ENCODE measurements at regions not wholly inside any gene's neighbourhood (a gene's known extent, or its start where the extent isn't known, plus 50 kb on each side); places are given as distances from the start of the nearest gene placed in this dataset.

DNA sequence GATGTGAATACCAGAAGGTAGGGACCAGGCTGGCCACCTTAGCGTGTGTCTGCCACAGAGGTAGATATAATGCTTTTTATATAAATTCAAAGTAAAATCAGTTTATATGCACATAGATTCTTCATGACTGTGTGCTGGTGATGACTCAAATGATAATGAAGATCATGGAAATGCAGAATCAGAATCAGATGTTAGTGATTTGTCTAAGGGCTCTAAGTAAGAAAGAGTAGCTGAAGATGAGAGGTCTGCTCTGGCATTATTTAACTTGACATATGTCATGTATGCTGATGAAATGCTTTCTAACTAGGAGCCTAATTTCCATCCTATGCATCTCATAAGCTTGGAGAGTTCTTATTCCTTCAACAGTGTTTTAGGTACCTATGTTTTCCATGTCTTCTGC lies 50.3 kb upstream of the DPH6 start:
- no peak for DNase-seq (ENCODE audit: low spot score)

GRCh38 chr15:35602836-35603235 lies 56.9 kb upstream of the DPH6 start:
- DNase-seq (ENCODE audit: low spot score) = no peak

DNA sequence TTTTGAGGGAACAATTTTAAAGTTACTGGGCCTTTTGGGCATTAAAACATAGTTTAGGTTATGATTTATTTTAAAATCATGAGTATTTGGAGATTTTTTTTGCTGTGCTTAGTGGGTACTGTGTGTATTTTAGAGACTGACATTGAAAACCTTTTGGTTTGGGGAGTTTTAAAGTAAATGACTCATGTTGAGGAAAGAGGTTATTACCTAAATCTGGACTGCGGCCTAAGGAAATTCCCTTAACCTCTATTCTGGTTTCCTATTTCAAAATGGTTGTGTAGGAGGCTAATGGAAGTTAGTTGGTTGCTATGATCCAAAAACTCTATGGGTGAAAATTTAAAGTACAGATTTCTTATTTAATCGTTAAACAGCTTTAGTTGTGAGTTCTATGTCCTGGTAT lies 57.3 kb upstream of the DPH6 start:
- no peak for DNase-seq (ENCODE audit: low spot score)

DNA sequence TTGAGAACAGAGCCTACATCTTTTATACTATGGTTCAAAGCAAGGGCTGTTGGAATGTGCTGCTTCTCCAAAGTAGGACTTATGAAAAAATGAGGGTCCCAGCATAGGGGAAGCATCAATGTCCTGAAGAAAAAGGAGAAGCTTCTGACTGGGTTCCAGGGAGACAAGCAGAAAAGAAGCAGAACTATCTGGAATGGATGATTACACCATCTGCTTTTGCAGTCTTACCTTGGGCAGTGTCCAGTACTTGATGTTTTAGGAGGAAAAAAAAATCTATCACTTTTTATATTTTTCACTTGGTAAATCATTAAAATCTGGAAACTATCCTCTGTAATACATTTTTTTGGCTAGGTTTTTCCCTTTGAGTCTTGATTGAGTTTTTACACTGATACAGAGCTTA lies 57.9 kb upstream of the DPH6 start:
- DNase-seq (ENCODE audit: low spot score) = no peak

- no peak for DNase-seq (ENCODE audit: low spot score)
Observed at GRCh38 chr15:35605764-35606449, 59.9 kb upstream of the DPH6 start.

GRCh38 chr15:35606450-35606779 lies 60.5 kb upstream of the DPH6 start:
- DNase-seq (ENCODE audit: low spot score) = no peak

DNA sequence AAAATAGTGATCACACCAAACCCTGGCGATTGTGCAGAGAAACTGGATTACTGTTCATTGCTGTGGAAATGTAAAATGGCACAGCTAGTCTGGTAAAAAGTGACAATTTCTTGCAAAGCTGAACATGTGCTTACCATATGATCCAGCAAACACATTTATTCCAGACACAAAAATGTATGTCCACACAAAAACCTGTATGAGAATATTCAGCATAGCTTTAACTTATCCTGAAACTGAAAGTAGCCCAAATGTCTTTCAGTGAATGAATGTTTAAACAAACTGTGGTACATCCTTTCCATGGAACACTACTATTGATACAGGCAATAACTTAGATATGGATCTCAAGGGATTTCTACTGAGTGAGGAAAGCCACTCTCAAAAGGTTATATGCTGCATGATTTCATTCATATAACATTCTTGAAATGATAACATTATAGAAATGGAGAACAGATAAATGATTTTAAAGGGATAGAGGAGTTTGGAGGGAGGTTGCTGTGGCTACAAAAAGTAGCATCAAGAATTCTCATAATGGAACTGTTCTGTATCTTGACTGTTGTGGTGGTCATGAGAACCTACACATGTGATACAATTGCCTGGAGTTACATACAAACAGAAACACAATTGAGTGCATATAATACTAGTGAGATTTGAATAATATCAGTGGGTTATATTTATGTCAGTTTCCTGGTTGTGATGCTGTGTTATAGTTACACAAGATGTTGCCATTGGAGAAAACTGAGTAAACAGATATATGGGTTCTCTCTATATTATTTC lies 70.7 kb upstream of the DPH6 start:
- no peak for DNase-seq (ENCODE audit: low spot score)

GRCh38 chr15:35618260-35619188 lies 72.6 kb upstream of the DPH6 start:
- DNase-seq (ENCODE audit: low spot score) = no peak

GRCh38 chr15:35622641-35623340 lies 76.8 kb upstream of the DPH6 start:
- no peak for DNase-seq (ENCODE audit: low spot score)

DNA sequence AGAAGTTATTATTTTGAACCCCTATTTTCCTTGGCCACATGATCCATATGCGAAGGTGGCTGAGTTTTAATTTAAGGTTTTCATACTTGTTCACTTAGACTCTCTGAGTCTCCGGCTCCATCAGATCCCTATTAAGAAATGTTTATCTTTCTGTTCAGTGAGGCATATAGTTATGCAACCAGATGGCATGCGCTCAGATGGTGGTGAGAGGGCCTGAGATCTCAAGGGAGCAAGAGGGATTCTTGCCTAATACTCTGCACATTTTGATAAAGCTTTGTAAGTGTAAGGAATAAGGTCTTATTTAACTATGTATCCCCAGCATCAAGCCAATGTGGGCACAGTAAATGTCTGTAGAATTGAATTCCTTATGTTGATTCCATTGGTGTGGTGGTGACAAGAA lies 78.9 kb upstream of the DPH6 start:
- DNase-seq (ENCODE audit: low spot score) = peak; percentile 48

- no peak for DNase-seq (ENCODE audit: low spot score)
Observed at GRCh38 chr15:35626571-35627318, 80.8 kb upstream of the DPH6 start.

GRCh38 chr15:35627696-35628095 lies 81.7 kb upstream of the DPH6 start:
- DNase-seq (ENCODE audit: low spot score) = no peak

DNA sequence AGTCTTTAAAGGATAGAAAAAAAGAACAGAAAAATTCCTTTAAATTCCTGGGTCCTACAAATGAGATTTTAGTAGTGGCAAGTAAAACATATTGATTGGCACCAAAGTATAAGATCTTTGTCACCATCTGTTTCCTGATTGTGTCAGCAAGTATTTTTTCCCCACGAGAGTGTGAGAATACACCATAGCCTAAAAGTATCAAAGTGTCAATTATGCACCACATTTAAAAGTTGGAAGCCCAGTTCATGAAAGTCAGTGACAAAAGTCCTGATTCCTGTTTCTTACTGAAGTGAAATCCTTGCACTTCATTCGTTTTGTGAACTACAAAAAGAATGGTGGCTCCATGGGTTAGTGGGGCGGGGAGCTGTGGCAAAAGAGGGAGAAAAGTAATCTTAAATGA lies 83.8 kb upstream of the DPH6 start:
- no peak for DNase-seq (ENCODE audit: low spot score)

GRCh38 chr15:35630532-35630931 lies 84.6 kb upstream of the DPH6 start:
- no peak for DNase-seq (ENCODE audit: low spot score)

DNA sequence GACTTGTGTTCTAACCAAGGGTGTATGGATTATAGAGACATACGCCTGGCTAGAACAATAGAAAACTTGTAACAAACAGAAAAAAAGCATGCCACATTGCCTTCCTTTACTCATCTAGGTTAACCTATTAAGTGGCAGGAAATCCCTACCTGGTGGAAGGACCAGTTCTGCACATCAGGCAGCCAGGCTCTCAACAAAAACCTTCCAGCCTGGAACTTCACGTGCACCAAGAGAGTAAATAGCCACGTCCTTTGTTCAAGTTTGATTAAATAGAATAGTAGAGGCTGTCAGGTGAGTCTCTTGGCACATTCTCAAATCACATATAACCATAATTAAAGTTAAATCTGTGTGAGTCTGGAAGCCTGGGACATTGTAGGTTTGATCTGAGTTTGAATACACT lies 85.0 kb upstream of the DPH6 start:
- DNase-seq (ENCODE audit: low spot score) = no peak

- DNase-seq (ENCODE audit: low spot score) = no peak
Observed at GRCh38 chr15:35633677-35634076, 87.7 kb upstream of the DPH6 start.

GRCh38 chr15:35646790-35647189 lies 100.8 kb upstream of the DPH6 start:
- DNase-seq (ENCODE audit: low spot score) = no peak

DNA sequence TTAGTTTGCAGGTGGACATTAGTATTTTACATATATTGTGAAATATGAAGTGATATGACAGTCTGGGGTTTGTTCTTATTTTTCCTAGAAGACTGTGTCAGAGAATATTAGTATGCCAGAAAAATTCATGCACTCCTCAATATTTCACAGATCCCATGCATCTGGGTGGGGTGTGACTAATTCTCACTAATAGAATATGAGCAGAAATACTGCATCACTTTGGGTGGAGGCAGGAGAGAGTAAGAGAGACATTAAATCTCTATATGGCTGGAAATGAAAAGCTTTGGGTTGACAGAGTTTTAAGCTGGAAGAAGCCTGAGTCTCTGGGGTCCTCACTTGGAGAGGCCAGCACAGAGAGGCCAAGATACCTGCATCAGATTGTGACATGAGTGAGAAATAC lies 101.3 kb upstream of the DPH6 start:
- DNase-seq (ENCODE audit: low spot score) = no peak

DNA sequence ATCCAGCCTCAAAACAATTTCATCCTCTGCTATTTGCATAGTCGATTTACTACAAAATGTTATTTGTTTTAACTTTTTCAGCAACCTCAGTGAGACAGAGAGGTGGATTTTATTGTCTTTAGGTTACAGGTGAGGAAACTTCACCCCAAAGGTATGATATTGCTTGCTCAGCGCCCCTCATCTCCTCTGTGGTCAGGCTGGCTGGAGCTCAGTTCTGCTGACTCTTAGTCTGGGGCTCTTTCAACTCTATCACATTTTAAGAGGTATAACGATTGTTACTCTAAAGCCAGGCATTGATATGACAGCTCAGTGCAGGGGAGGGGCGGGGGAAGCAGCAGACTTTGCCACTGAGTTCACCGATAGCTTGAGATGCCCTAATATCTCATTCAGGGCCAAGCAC lies 103.0 kb upstream of the DPH6 start:
- no peak for DNase-seq (ENCODE audit: low spot score)

DNA sequence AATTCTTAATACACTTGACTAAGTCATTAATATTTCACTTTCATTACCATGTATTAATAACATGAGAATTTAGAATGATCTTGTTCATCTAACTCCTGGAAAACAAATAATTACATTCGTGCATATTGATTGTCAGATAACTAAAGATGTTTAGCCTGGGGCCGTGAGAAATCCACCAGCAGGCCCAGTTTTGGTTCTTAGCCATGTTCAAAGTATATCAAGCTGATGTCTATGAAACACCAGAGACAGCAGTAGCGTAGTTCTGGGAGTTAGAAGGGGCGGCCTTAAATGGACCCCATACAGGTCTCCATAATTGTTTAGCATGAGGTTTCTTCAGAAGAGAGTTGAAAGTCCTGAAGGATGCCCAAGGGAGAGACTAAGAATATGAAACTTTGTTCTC lies 103.6 kb upstream of the DPH6 start:
- DNase-seq (ENCODE audit: low spot score) = no peak

DNA sequence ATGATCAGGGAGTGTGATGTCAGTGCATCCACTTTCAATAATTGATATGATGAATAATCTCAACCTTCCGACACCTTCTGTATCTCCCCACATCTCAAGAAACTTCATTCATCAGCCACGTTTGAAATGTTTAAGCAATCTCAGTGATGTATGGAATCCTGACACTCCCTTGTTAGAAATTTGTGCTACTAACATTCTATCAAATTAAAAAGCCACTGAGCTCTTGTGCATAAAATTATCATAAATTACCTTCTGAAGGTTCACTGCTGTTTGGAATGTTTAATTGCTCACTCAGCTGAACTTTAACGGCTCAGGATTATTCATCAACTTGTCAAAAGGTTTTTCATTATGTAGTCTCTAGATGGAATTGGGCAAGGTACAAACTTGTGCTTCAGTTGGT lies 108.4 kb upstream of the DPH6 start:
- DNase-seq (ENCODE audit: low spot score) = no peak

All from ureter (tissue), 1 donor.